GM18502 (cell line): ENCODE measurements at regions not wholly inside any gene's neighbourhood (a gene's known extent, or its start where the extent isn't known, plus 50 kb on each side); places are given as distances from the start of the nearest gene placed in this dataset.

Source experiments
- ATAC-seq: cut with Tn5 transposase; IDR thresholded peaks from one replicate; pipeline ENCODE4 v1.9.1; 2021; ENCODE audit warnings: mild to moderate bottlenecking; ENCODE audit not compliant: unreplicated experiment, poor library complexity

DNA sequence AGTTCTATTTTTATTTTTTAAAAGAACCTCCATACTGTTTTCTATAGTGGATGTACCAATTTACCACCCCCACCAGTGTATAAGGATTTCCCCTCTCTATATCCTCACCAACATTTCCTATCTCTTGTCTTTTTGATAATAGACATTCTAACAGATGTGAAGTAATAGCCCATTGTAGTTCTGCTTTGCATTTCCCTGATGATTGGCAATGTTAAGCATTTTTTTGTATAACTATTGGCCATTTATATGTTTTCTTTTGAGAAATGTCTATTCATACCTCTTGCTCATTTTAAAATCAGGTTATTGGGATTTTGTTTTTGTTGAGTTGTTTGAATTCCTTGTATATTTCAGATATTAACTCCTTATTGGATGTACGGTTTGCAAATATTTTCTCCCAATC, 251.1 kb upstream of the HTR2C start:
- ATAC-seq, result no peak

DNA sequence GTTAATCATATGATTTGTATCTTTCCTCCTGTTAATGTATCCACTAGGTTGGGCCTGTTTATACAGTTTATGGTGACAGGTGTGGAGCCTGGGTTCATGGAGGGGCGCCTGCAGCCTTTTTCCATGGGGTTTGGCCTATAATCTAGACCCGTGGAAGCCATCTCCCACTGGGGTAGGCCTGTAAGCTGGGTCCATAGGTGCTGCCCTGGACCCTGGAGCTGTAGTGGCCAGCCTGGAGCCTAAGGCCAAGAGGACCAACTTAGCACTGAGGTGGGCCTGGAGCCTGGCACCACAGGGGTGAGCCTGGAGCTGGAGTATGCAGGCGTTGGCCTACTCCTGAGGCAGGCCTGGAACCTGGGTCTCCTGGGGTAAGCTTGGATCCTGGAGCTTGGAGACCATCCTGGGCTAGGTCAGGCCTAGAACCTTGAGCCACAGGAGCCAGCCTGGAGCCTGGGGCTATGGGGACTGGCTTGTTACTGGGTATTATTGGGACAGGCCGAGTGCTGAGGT, 249.4 kb upstream of the HTR2C start:
- ATAC-seq, result no peak

DNA sequence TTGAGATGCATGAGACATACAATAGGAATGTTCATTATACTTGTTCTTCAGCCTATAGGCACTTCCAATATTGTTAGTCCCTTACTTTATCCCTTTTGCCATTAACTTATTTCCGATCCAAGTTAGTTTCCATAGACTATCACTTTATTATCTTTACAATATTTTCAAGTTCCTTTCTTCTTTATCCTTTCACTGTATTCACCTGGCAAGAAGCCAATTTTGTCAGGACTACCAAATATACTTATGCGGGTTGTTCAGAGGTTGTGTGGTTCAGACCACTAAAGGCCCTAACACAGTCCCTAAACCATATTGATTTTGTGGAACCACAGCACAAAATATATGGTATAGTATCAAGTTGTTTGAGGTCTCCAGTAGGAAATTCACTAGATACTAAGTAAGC, 245.0 kb upstream of the HTR2C start:
- no peak for ATAC-seq

DNA sequence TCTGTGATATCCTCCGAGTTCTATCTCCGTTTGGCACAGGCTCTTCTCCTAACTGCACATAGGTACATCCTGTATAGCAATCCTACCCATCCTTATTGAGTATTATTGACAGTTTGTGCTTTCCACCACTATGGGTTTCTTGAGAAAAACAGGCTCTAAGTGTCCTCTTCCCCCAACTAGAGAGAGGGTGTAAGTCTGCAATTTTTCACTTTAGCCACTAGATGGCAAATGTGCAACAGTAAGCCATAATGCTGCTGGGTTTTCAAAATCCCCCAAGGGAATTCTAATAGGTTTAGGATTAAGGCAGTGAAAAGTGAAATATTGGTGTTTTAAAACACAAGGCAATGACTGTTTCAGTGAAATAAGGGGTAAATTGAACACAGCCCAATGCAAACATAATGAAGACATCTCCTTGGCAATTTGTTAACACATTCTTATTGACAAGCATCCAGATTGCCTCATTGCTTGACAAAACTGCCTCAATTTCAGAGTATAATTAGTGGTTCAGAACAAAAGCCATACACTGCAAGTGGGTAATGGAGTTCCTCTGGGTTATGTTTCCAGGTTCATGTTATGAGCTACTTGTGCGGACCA, 239.0 kb upstream of the HTR2C start:
- ATAC-seq, result peak; percentile 95

DNA sequence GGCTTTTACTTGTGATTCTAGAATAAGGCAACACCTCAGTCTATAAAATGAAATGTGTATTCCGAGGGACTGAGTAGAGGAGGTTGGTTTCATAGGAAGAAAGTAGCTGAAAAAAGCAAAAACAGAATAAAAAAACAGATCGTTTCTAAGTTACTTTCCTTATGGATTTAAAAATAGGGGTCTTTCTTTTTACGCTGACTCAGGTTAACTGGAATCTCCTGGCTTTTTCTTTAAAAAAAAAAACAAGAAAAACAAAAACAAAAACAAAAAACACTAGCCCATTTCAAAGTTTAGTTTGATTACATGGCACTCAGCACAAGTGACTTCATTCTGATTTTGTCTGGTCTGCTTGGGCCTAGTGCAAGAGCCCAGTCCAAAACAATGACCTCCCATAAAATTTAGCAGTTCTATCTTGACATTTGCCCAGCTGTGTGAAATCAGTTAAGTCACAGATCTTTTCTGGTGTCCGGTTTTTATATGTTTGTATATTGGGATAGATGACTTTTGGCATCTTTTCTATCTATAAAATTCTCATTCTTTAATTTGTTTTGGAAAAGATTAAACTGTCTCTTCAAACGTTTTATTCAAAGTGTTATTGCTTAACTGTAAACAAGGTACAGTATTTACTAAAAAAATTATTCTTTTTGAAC, 222.7 kb upstream of the HTR2C start:
- no peak for ATAC-seq

DNA sequence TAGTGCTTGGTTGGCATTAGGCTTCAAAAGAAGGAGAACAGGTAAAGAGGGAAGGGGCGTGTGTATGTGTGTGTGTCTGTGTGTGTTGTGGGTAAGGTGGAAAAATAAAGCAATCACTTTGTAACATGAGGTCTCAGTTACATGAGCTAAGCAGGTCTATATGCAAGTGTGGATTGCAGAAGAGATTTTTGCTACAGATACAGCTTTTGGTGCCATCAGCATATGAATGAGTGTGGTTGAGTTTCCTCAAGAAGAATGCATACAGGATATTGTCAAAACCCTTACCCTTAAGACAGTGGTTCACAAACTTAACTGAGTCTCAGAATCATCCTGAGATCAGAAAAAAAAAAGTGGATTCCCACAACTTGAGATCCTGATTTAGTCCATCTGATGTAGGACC, 220.5 kb upstream of the HTR2C start:
- ATAC-seq, result no peak

DNA sequence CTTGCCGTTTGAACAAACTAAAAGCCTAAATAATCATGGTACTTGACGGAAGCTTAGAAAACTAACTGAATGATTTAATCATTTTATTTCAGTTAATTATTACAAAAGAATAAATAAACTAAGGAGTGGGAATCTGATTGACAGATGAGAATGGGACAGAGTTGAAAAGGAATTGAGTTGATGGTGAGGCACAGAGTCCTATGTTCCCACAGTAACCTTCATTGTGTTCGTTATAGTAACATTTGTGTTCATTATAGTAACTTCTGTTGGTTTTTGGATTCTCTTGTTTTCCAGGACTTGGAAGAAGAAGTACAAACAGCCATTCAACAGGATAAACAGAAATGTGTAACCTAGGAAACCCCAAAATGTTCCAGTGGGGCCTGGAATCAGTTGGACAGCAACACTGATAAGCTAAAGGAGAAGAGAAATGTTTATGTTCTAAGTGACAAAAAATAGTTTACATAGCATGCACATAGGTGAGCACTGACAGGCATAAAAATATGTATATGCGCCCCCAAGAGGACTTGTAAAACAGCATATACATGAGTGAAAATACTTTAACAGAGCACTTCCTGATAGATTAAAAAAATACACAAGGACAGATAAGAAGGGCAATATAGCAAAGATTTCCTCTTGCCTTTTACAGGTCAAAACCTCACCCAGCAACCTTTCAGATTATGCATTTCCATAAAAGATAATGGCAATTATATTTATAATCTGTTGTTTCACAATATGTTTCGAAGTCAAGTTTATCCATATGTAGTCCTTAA, 218.6 kb upstream of the HTR2C start:
- no peak for ATAC-seq

DNA sequence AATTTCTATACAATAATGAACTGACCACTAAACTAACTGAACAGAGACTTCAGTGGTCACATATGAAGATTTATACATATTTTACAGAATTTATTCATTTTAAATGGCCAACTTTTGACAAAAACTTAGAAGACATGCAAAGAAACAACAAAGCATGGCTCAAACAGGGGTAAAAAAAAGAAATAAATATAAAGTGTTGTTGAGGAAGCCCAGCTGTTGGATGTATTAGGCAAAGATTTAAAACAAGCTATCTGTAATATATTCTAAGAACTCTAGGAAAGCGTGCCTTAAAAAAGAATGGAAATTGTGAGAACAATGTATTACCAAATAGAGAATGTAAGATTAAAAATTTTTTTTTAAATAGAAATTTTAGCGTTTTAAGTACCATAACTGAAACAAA, 210.9 kb upstream of the HTR2C start:
- no peak for ATAC-seq

DNA sequence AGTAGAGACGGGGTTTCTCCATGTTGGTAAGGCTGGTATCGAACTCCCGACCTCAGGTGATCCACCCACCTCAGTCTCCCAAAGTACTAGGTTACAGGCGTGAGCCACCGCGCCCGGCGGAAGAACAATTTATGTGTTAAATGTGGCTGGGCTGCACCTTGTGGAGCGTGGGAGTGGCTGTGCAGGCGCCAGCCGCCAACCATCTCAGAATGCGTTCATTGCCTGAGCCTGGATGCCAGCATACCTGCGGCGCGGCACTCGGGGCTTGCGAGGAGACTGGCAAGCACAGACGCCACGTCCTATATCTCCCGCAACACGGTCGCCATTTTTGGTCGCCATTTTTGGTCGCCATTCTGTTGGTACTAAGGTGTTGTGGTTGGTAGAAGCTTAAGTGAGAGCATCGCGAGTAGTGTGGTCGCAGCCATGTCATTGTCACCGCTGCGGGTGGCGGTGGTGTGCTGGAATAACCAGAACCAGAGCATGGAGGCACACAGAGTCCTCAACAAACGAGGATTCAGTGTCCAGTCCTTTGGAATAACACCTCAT, 193.6 kb upstream of the HTR2C start:
- ATAC-seq, result no peak
